Inferior parietal cortex (tissue), 1 donor: ENCODE measurements at regions not wholly inside any gene's neighbourhood (a gene's known extent, or its start where the extent isn't known, plus 50 kb on each side); places are given as distances from the start of the nearest gene placed in this dataset.

ENCODE experiments used
- DNase-seq: peaks from one replicate; pipeline ENCODE4 v3.0.0-alpha.2; 2016; ENCODE audit errors: extremely low spot score

- no peak for DNase-seq
Measured at GRCh38 chr4:10753856-10754402, 69.4 kb upstream of the CLNK start.

- no peak for DNase-seq
Measured at GRCh38 chr4:10753336-10753735, 68.8 kb upstream of the CLNK start.

- DNase-seq, result no peak
Measured at GRCh38 chr4:10750714-10751113, 66.1 kb upstream of the CLNK start.

GRCh38 chr4:10747186-10747585 lies 62.6 kb upstream of the CLNK start:
- DNase-seq, result no peak

GRCh38 chr4:10746371-10747171 lies 62.0 kb upstream of the CLNK start:
- DNase-seq, result no peak

- no peak for DNase-seq
Measured at GRCh38 chr4:10743357-10743756, 58.8 kb upstream of the CLNK start.

GRCh38 chr4:10741961-10742699 lies 57.6 kb upstream of the CLNK start:
- no peak for DNase-seq

- no peak for DNase-seq
Measured at GRCh38 chr4:10740891-10741620, 56.5 kb upstream of the CLNK start.

GRCh38 chr4:10740251-10740650 lies 55.7 kb upstream of the CLNK start:
- no peak for DNase-seq

GRCh38 chr4:10738826-10739489 lies 54.4 kb upstream of the CLNK start:
- DNase-seq, result no peak

GRCh38 chr4:10737337-10737736 lies 52.8 kb upstream of the CLNK start:
- no peak for DNase-seq

GRCh38 chr4:10736895-10737294 lies 52.3 kb upstream of the CLNK start:
- DNase-seq, result no peak

- DNase-seq, result no peak
Measured at GRCh38 chr4:10736266-10736665, 51.7 kb upstream of the CLNK start.

- no peak for DNase-seq
Measured at GRCh38 chr4:10734697-10735096, 50.1 kb upstream of the CLNK start.
